IMR-90 (cell line): ENCODE measurements at regions not wholly inside any gene's neighbourhood (a gene's known extent, or its start where the extent isn't known, plus 50 kb on each side); places are given as distances from the start of the nearest gene placed in this dataset.

Experiments
- ATAC-seq: fragments of 200-7000 bp; cut with Tn5 transposase; 2 replicates; pipeline ENCODE4 v1.9.1; 2020; ENCODE audit warnings: low read depth, mild to moderate bottlenecking, moderate library complexity
- BruUV-seq: library from RNA; stranded (reverse); fragments of 400-500 nt; replicated peaks from 2 replicates; lab custom pipeline; 2021; lab: Mats Ljungman, UMichigan
- CTCF ChIA-PET: fragments of 300-600 bp; formaldehyde crosslinking; extraction: SDS; loops from one replicate; lab custom pipeline; 2021; ENCODE audit warnings: antibody characterized with exemption; lab: Yijun Ruan, JAX
- POLR2A ChIA-PET: fragments of 300-600 bp; sonication (Branson Sonifier 250); formaldehyde crosslinking; loops from one replicate; lab custom pipeline; 2022; ENCODE audit warnings: antibody characterized with exemption; ENCODE audit not compliant: unreplicated experiment; lab: Charles Lee
- DNase-seq: peaks from one replicate; pipeline ENCODE4 v3.0.0; 2013
- H2AFZ ChIP-seq: replicated peaks from 2 replicates; pipeline ENCODE3; 2013; ENCODE audit warnings: low read length, mild to moderate bottlenecking; ENCODE audit not compliant: poor library complexity
- H2AK5ac ChIP-seq: 2 replicates; pipeline ENCODE4 v1.6.1; 2013; ENCODE audit warnings: low read depth, low read length, inconsistent platforms
- H2AK9ac ChIP-seq: replicated peaks from 2 replicates; pipeline ENCODE3; 2013; ENCODE audit warnings: mild to moderate bottlenecking, low read depth, low read length, moderate library complexity; ENCODE audit not compliant: poor library complexity
- H2BK120ac ChIP-seq: 2 replicates; pipeline ENCODE4 v1.6.1; 2013; ENCODE audit warnings: low read depth, low read length, inconsistent platforms
- H2BK15ac ChIP-seq: 3 replicates; pipeline ENCODE4 v1.6.1; 2013; ENCODE audit warnings: low read depth, low read length, inconsistent platforms
- H2BK20ac ChIP-seq: 2 replicates; pipeline ENCODE4 v1.6.1; 2013; ENCODE audit warnings: low read depth, mild to moderate bottlenecking, inconsistent platforms, low read length, moderate library complexity
- H2BK5ac ChIP-seq: 2 replicates; pipeline ENCODE4 v1.6.1; 2013; ENCODE audit warnings: mild to moderate bottlenecking, low read depth, low read length, inconsistent platforms; ENCODE audit not compliant: poor library complexity, severe bottlenecking
- H3K14ac ChIP-seq: replicated peaks from 2 replicates; pipeline ENCODE4 v1.6.1; 2013; ENCODE audit warnings: low read depth, low read length, inconsistent platforms
- H3K18ac ChIP-seq: 2 replicates; pipeline ENCODE4 v1.6.1; 2013; ENCODE audit warnings: low read depth, low read length, control low read depth
- H3K23ac ChIP-seq: 2 replicates; pipeline ENCODE4 v1.6.1; 2013; ENCODE audit warnings: low read depth, low read length, inconsistent platforms
- H3K27ac ChIP-seq: 2 replicates; pipeline ENCODE4 v1.5.1; 2013; ENCODE audit warnings: mild to moderate bottlenecking, control low read depth, low read length; ENCODE audit not compliant: insufficient read depth
- H3K27me3 ChIP-seq: 2 replicates; pipeline ENCODE4 v1.6.1; 2013; ENCODE audit warnings: low read length; ENCODE audit not compliant: control insufficient read depth, insufficient read depth
- H3K36me3 ChIP-seq: 2 replicates; pipeline ENCODE4 v1.6.1; 2013; ENCODE audit warnings: low read length, mixed read lengths; ENCODE audit not compliant: control insufficient read depth, insufficient read depth
- H3K4ac ChIP-seq: 2 replicates; pipeline ENCODE4 v1.6.1; 2013; ENCODE audit warnings: low read depth, low read length, inconsistent platforms
- H3K4me1 ChIP-seq: 2 replicates; pipeline ENCODE4 v1.6.1; 2013; ENCODE audit warnings: low read length, mixed read lengths; ENCODE audit not compliant: control insufficient read depth, insufficient read depth
- H3K4me2 ChIP-seq: 2 replicates; pipeline ENCODE4 v1.6.1; 2013; ENCODE audit warnings: low read depth, mild to moderate bottlenecking, control low read depth, low read length, moderate library complexity
- H3K4me3 ChIP-seq: 2 replicates; pipeline ENCODE4 v1.5.1; 2013; ENCODE audit warnings: low read depth, mild to moderate bottlenecking, control low read depth, low read length, moderate library complexity; ENCODE audit not compliant: insufficient read depth
- H3K56ac ChIP-seq: 2 replicates; pipeline ENCODE4 v1.6.1; 2013; ENCODE audit warnings: low read length, inconsistent platforms; ENCODE audit not compliant: insufficient read depth; ENCODE audit errors: extremely low read depth
- H3K79me1 ChIP-seq, 2 experiments: 2 replicates each; pipeline ENCODE4 v1.6.1; 2013; ENCODE audit warnings: low read length in 2 of 2, inconsistent platforms in 1 of 2, low read depth in 1 of 2
- H3K9ac ChIP-seq: 2 replicates; pipeline ENCODE4 v1.6.1; 2013; ENCODE audit warnings: low read depth, low read length, control low read depth
- H3K9me1 ChIP-seq: 2 replicates; pipeline ENCODE4 v1.6.1; 2013; ENCODE audit warnings: low read length, inconsistent platforms; ENCODE audit not compliant: insufficient read depth
- H3K9me3 ChIP-seq: 2 replicates; pipeline ENCODE4 v1.6.1; 2013; ENCODE audit warnings: low read length; ENCODE audit not compliant: control insufficient read depth, insufficient read depth
- H4K20me1 ChIP-seq: 2 replicates; pipeline ENCODE4 v1.6.1; 2013; ENCODE audit warnings: low read length, inconsistent platforms; ENCODE audit not compliant: insufficient read depth
- H4K5ac ChIP-seq: 2 replicates; pipeline ENCODE4 v1.6.1; 2013; ENCODE audit warnings: mild to moderate bottlenecking, low read depth, low read length, control low read depth
- H4K8ac ChIP-seq, 2 experiments: 2 replicates each; pipeline ENCODE4 v1.6.1; 2013; ENCODE audit warnings: low read depth in 2 of 2, low read length in 2 of 2, control low read depth in 1 of 2, inconsistent platforms in 1 of 2
- H4K91ac ChIP-seq: 2 replicates; pipeline ENCODE4 v1.6.1; 2013; ENCODE audit warnings: low read depth, low read length, inconsistent platforms; ENCODE audit not compliant: insufficient read depth
- BHLHE40 ChIP-seq: fragments of 150-350 bp; IDR thresholded peaks from 2 replicates; pipeline ENCODE4 v1.6.1; 2016; ENCODE audit warnings: mild to moderate bottlenecking, low read depth, low read length
- WGBS, 2 experiments: methylation state at CpG; one replicate each; pipeline versions ENCODE4 v1.1.5 to v1.1.7; 2013; ENCODE audit warnings: missing lambda C conversion rate in 2 of 2; ENCODE audit not compliant: insufficient read length in 1 of 2; ENCODE audit errors: extremely low coverage in 2 of 2; 5-methylcytosine and 5-hydroxymethylcytosine counted together
- dilution Hi-C: fragments of 300-500 bp; cut with HindIII; formaldehyde crosslinking; loops from one replicate; pipeline ENCODE4 v1.14.3; 2018; ENCODE audit warnings: low sequenced_read_pairs; ENCODE audit not compliant: unreplicated experiment
- in situ Hi-C: fragments of 300-500 bp; cut with MboI; formaldehyde crosslinking; loops from 3 replicates; pipeline ENCODE4 v1.14.3; 2019; ENCODE audit warnings: low sequenced_read_pairs, inconsistent platforms, mixed read lengths
- intact Hi-C: fragments of 100-400 bp; cut with micrococcal nuclease; formaldehyde crosslinking; loops from 2 replicates; pipeline ENCODE4 v1.10.0; 2022

- Histone ChIP-seq H3K4me1 (no peaks in the 10 kb centered on the region), H3K23ac (no peak overlapping the region), H3K9me3 (no peaks in the 10 kb centered on the region; the same call in 1 of the 2 replicates), H2BK15ac (no peak overlapping the region), H3K4ac (no peak overlapping the region), H4K5ac (no peak overlapping the region), H4K91ac (no peak overlapping the region), H2BK5ac (no peak overlapping the region), H4K20me1 (no peaks in the 10 kb centered on the region), H3K4me3 (no peak overlapping the region), H2BK120ac (no peak overlapping the region), H3K4me2 (no peak overlapping the region), H2AFZ (no peak overlapping the region), H3K27me3 (no peaks in the 10 kb centered on the region), H2AK5ac (no peak overlapping the region), H3K27ac (no peak overlapping the region), H4K8ac (no peak overlapping the region), H3K56ac (no peak overlapping the region), H3K9ac (no peak overlapping the region), H2BK20ac (no peak overlapping the region), H3K18ac (no peak overlapping the region), H3K36me3 (no peaks in the 10 kb centered on the region), H2AK9ac (no peak overlapping the region), H3K14ac (no peak overlapping the region), H3K79me1 (no peaks in the 10 kb centered on the region), H3K9me1 (no peaks in the 10 kb centered on the region)
- in situ Hi-C loops (no loop called here), intact Hi-C loops (no loop called here), dilution Hi-C loops (no loop called here)
- TF ChIP-seq BHLHE40, result no peak
- WGBS, 2 experiments, result no CpG with 5 or more reads among the region's 5 CpGs
- ChIA-PET POLR2A (no interaction called here), CTCF (no interaction called here)
- DNase-seq (no peak), ATAC-seq (no peak)
- BruUV-seq, result no TSS peak
These were observed 95.9 kb upstream of the NLGN1 start for GRCh38 chr3:173301647-173302046.
